Panc1 (cell line): ENCODE measurements at regions not wholly inside any gene's neighbourhood (a gene's known extent, or its start where the extent isn't known, plus 50 kb on each side); places are given as distances from the start of the nearest gene placed in this dataset.

Experiments
- REST ChIP-seq, 2 experiments: IDR thresholded peaks; 2 replicates each; pipeline ENCODE4 v1.6.1; 2011 to 2012; ENCODE audit warnings: low read depth in 2 of 2, control low read depth in 1 of 2, low read length in 1 of 2, mild to moderate bottlenecking in 1 of 2, moderate library complexity in 1 of 2; ENCODE audit not compliant: insufficient read depth in 1 of 2
- TF ChIP-seq, protein P1 (sequence below): fragments of 450-650 bp; IDR thresholded peaks from 2 replicates; pipeline ENCODE4 v1.5.1; 2017; ENCODE audit warnings: mild to moderate bottlenecking

DNA sequence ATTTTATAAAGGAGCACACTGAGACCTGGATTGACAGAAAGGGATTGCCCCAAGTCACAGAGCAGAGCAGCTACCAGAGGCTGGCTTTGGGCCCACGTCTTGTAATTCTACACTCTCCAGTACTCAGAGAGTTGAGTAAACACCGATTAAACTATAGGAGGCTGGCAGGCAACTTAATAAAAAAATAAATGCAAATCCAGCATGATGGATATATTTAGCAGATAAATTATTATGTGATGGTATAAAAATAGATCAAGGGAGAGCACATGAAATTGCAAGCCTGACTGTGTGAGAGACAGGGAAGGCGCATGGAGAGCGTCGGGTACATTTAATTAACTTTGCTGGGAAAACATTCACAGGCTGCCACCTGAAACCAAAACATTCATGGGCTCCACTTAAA is 87.7 kb upstream of the CCL2 start:
- TF ChIP-seq, protein P1, sequence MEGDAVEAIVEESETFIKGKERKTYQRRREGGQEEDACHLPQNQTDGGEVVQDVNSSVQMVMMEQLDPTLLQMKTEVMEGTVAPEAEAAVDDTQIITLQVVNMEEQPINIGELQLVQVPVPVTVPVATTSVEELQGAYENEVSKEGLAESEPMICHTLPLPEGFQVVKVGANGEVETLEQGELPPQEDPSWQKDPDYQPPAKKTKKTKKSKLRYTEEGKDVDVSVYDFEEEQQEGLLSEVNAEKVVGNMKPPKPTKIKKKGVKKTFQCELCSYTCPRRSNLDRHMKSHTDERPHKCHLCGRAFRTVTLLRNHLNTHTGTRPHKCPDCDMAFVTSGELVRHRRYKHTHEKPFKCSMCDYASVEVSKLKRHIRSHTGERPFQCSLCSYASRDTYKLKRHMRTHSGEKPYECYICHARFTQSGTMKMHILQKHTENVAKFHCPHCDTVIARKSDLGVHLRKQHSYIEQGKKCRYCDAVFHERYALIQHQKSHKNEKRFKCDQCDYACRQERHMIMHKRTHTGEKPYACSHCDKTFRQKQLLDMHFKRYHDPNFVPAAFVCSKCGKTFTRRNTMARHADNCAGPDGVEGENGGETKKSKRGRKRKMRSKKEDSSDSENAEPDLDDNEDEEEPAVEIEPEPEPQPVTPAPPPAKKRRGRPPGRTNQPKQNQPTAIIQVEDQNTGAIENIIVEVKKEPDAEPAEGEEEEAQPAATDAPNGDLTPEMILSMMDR, result no peak
- no peak for TF ChIP-seq REST (IDR thresholded peaks at IDR 0.05; ENCODE audit: insufficient read depth in 1 of 2, low read depth in 2 of 2, low read length in 1 of 2)
